H1 (cell line): ENCODE measurements at regions not wholly inside any gene's neighbourhood (a gene's known extent, or its start where the extent isn't known, plus 50 kb on each side); places are given as distances from the start of the nearest gene placed in this dataset.
"Not testable (repeated sequence)": the region's sequence is repeated elsewhere in the genome, so short reads cannot be mapped to it uniquely, and the experiment has no call there.

ENCODE experiments used
- CTCF ChIA-PET: fragments of 300-600 bp; sonication (Branson Sonifier 250); formaldehyde crosslinking; loops from one replicate; lab custom pipeline; 2021; ENCODE audit not compliant: partially characterized antibody; lab: Charles Lee
- POLR2A ChIA-PET: fragments of 300-600 bp; sonication (Branson Sonifier 250); formaldehyde crosslinking; loops from one replicate; lab custom pipeline; 2021; ENCODE audit warnings: inconsistent platforms; ENCODE audit not compliant: partially characterized antibody; lab: Charles Lee
- DNase-seq, 2 experiments: peaks; one replicate each; pipeline versions ENCODE4 v3.0.0 to v3.0.0-alpha.2; 2010 to 2022; ENCODE audit warnings: low spot score in 2 of 2, low read depth in 1 of 2, mixed read lengths in 1 of 2
- FAIRE-seq: peaks from 2 replicates; lab custom pipeline; 2011; peaks lifted over from hg19 to GRCh38; lab: Jason Lieb, UNC
- H2AFZ ChIP-seq: 2 replicates; pipeline ENCODE4 v1.8.1; 2012; ENCODE audit warnings: low read length, inconsistent platforms
- H2AK5ac ChIP-seq: 2 replicates; pipeline ENCODE4 v1.6.1; 2013; ENCODE audit warnings: low read depth, low read length
- H2BK120ac ChIP-seq: replicated peaks from 2 replicates; pipeline ENCODE3; 2013; ENCODE audit warnings: low read depth, low read length, inconsistent platforms
- H2BK12ac ChIP-seq: 2 replicates; pipeline ENCODE4 v1.6.1; 2013; ENCODE audit warnings: low read depth, low read length
- H2BK15ac ChIP-seq: 2 replicates; pipeline ENCODE4 v1.6.1; 2013; ENCODE audit warnings: low read length
- H2BK20ac ChIP-seq: 2 replicates; pipeline ENCODE4 v1.6.1; 2013; ENCODE audit warnings: low read length
- H2BK5ac ChIP-seq: 2 replicates; pipeline ENCODE4 v1.6.1; 2013; ENCODE audit warnings: low read depth, low read length
- H3K14ac ChIP-seq: 2 replicates; pipeline ENCODE4 v1.6.1; 2013; ENCODE audit warnings: inconsistent platforms; ENCODE audit not compliant: insufficient read length
- H3K18ac ChIP-seq: 2 replicates; pipeline ENCODE4 v1.6.1; 2013; ENCODE audit warnings: low read length; ENCODE audit errors: extremely low read depth
- H3K23ac ChIP-seq: 2 replicates; pipeline ENCODE4 v1.6.1; 2013; ENCODE audit warnings: inconsistent platforms; ENCODE audit not compliant: insufficient read length
- H3K23me2 ChIP-seq: 2 replicates; pipeline ENCODE4 v1.6.1; 2013; ENCODE audit warnings: low read depth, low read length
- H3K27ac ChIP-seq: 2 replicates; pipeline ENCODE4 v1.6.1; 2011; ENCODE audit warnings: low read depth, low read length, inconsistent platforms
- H3K27me3 ChIP-seq, 4 experiments: replicated peaks in 1 of 4; 1 replicate in 1 of 4; 2 replicates in 3 of 4; pipeline versions ENCODE4 v1.6.1 to v1.8.1; 2011 to 2013; ENCODE audit warnings: low read length in 3 of 4, mild to moderate bottlenecking in 3 of 4, inconsistent platforms in 2 of 4, mixed read lengths in 2 of 4, moderate library complexity in 1 of 4; ENCODE audit not compliant: control insufficient read depth in 3 of 4, insufficient read depth in 3 of 4; ENCODE audit errors: extremely low read depth in 1 of 4
- H3K36me3 ChIP-seq, 4 experiments: 2 replicates each; pipeline versions ENCODE4 v1.6.1 to v1.8.1; 2011 to 2013; ENCODE audit warnings: mild to moderate bottlenecking in 4 of 4, low read length in 3 of 4, moderate library complexity in 2 of 4, control low read depth in 1 of 4, inconsistent platforms in 1 of 4; ENCODE audit not compliant: insufficient read depth in 4 of 4, control insufficient read depth in 2 of 4
- H3K4ac ChIP-seq: replicated peaks from 2 replicates; pipeline ENCODE3; 2013; ENCODE audit warnings: low read length, low read depth, mixed read lengths, inconsistent platforms; ENCODE audit not compliant: insufficient read length
- H3K4me1 ChIP-seq, 4 experiments: replicated peaks in 1 of 4; 1 replicate in 1 of 4; 2 replicates in 3 of 4; pipeline versions ENCODE4 v1.6.1 to v1.8.1; 2011 to 2013; ENCODE audit warnings: low read length in 3 of 4, inconsistent platforms in 2 of 4, mixed read lengths in 1 of 4; ENCODE audit not compliant: insufficient read depth in 4 of 4, control insufficient read depth in 3 of 4
- H3K4me2 ChIP-seq, 2 experiments: 2 replicates each; pipeline versions ENCODE4 v1.6.1 to v1.8.1; 2011 to 2013; ENCODE audit warnings: low read depth in 2 of 2, low read length in 2 of 2, control low read depth in 1 of 2, inconsistent platforms in 1 of 2, mild to moderate bottlenecking in 1 of 2; ENCODE audit not compliant: insufficient read depth in 1 of 2
- H3K4me3 ChIP-seq, 4 experiments: fragments of 200-600, 300-600 bp in 1 of 4; sonication (generic), shearing (Covaris generic), sonication (Bioruptor Twin) in 1 of 4; 2 replicates each; pipeline versions ENCODE4 v1.5.1 to v1.8.1; 2011 to 2016; ENCODE audit warnings: low read length in 4 of 4, low read depth in 3 of 4, control low read depth in 2 of 4, inconsistent platforms in 2 of 4, mild to moderate bottlenecking in 2 of 4, mixed read lengths in 1 of 4, moderate library complexity in 1 of 4; ENCODE audit not compliant: insufficient read depth in 2 of 4; ENCODE audit errors: extremely low read depth in 1 of 4
- H3K56ac ChIP-seq: replicated peaks from 2 replicates; pipeline ENCODE3; 2013; ENCODE audit warnings: low read depth, mild to moderate bottlenecking, mixed read lengths, low read length, inconsistent platforms; ENCODE audit not compliant: insufficient read length
- H3K79me1 ChIP-seq: 2 replicates; pipeline ENCODE4 v1.6.1; 2013; ENCODE audit warnings: low read depth, low read length, control low read depth
- H3K79me2 ChIP-seq, 2 experiments: 2 replicates each; pipeline versions ENCODE4 v1.6.1 to v1.8.1; 2012 to 2013; ENCODE audit warnings: low read length in 2 of 2, mild to moderate bottlenecking in 2 of 2, inconsistent platforms in 1 of 2; ENCODE audit not compliant: insufficient read depth in 2 of 2, control insufficient read depth in 1 of 2
- H3K9ac ChIP-seq, 4 experiments: replicated peaks in 1 of 4; 1 replicate in 1 of 4; 2 replicates in 3 of 4; pipeline versions ENCODE4 v1.6.1 to v1.8.1; 2011 to 2013; ENCODE audit warnings: low read depth in 3 of 4, low read length in 3 of 4, control low read depth in 2 of 4, mild to moderate bottlenecking in 2 of 4, moderate library complexity in 2 of 4, inconsistent platforms in 1 of 4; ENCODE audit errors: extremely low read depth in 1 of 4
- H3K9me3 ChIP-seq, 2 experiments: 2 replicates each; pipeline versions ENCODE4 v1.6.1 to v1.8.1; 2012 to 2013; ENCODE audit warnings: mild to moderate bottlenecking in 2 of 2, moderate library complexity in 2 of 2, control low read depth in 1 of 2, inconsistent platforms in 1 of 2, low read depth in 1 of 2, low read length in 1 of 2, mixed read lengths in 1 of 2; ENCODE audit not compliant: insufficient read depth in 2 of 2
- H4K20me1 ChIP-seq, 2 experiments: replicated peaks in 1 of 2; 2 replicates each; pipeline versions ENCODE3 to v1.8.1; 2011 to 2013; ENCODE audit warnings: inconsistent platforms in 2 of 2, low read length in 2 of 2, mild to moderate bottlenecking in 1 of 2; ENCODE audit not compliant: insufficient read depth in 2 of 2, control insufficient read depth in 1 of 2
- H4K5ac ChIP-seq: 2 replicates; pipeline ENCODE4 v1.6.1; 2013; ENCODE audit warnings: low read length, low read depth, mixed read lengths, inconsistent platforms; ENCODE audit not compliant: insufficient read length
- H4K8ac ChIP-seq: 2 replicates; pipeline ENCODE4 v1.8.0; 2013; ENCODE audit warnings: mild to moderate bottlenecking, moderate library complexity, low read length, inconsistent platforms; ENCODE audit not compliant: insufficient read depth; ENCODE audit errors: extremely low read depth
- H4K91ac ChIP-seq: replicated peaks from 2 replicates; pipeline ENCODE3; 2013; ENCODE audit warnings: low read length, mixed read lengths, inconsistent platforms; ENCODE audit not compliant: insufficient read length
- WGBS, 2 experiments: shearing (Covaris generic) in 1 of 2; methylation state at CpG; one replicate each; pipeline versions ENCODE4 v1.1.6 to v1.1.7; 2013 to 2015; ENCODE audit warnings: low lambda C conversion rate in 2 of 2, mixed read lengths in 2 of 2, inconsistent platforms in 1 of 2, low coverage in 1 of 2, missing lambda C conversion rate in 1 of 2; ENCODE audit not compliant: insufficient replicate concordance in 2 of 2, insufficient coverage in 1 of 2, insufficient read length in 1 of 2; ENCODE audit errors: extremely low coverage in 1 of 2, missing lambda C conversion rate in 1 of 2; 5-methylcytosine and 5-hydroxymethylcytosine counted together

GRCh38 chr21:13530697-13531096 lies 78.9 kb upstream of the POTED start:
- H3K36me3 ChIP-seq, H2AK5ac ChIP-seq, H2BK15ac ChIP-seq, DNase-seq, H2BK12ac ChIP-seq, H3K23me2 ChIP-seq, H3K4me1 ChIP-seq, H4K20me1 ChIP-seq, H4K5ac ChIP-seq, H3K18ac ChIP-seq, H3K27ac ChIP-seq, H3K79me2 ChIP-seq, H3K79me1 ChIP-seq, FAIRE-seq, H3K4ac ChIP-seq, H3K14ac ChIP-seq, H3K23ac ChIP-seq, H3K4me2 ChIP-seq, CTCF ChIA-PET, H3K9ac ChIP-seq, H4K8ac ChIP-seq, POLR2A ChIA-PET, H2BK5ac ChIP-seq, H2AFZ ChIP-seq, H2BK20ac ChIP-seq, H3K27me3 ChIP-seq, H2BK120ac ChIP-seq, H3K56ac ChIP-seq, H3K4me3 ChIP-seq, H4K91ac ChIP-seq: not testable (repeated sequence)
- 95% methylated on average over 1 of the region's 2 CpGs; no CpG with 5 or more reads in 1 of the 2 experiments for whole genome bisulfite sequencing, 2 experiments
- H3K9me3 ChIP-seq = peaks cover 7 to 27% of the 10 kb centered on the region in 2 experiments; a peak in 3 of 4 replicates

- 77% methylated on average over 2 of the region's 3 CpGs; no CpG with 5 or more reads in 1 of the 2 experiments for WGBS, 2 experiments
- H3K14ac ChIP-seq, H2BK15ac ChIP-seq, H2AFZ ChIP-seq, H4K91ac ChIP-seq, H3K4me1 ChIP-seq, H2BK120ac ChIP-seq, FAIRE-seq, H4K20me1 ChIP-seq, H4K5ac ChIP-seq, POLR2A ChIA-PET, H3K4me2 ChIP-seq, H2BK12ac ChIP-seq, H3K27me3 ChIP-seq, H4K8ac ChIP-seq, H3K79me2 ChIP-seq, H3K27ac ChIP-seq, H2AK5ac ChIP-seq, H3K4me3 ChIP-seq, H2BK5ac ChIP-seq, H3K56ac ChIP-seq, CTCF ChIA-PET, H3K79me1 ChIP-seq, H3K36me3 ChIP-seq, H3K18ac ChIP-seq, H3K4ac ChIP-seq, H2BK20ac ChIP-seq, H3K23ac ChIP-seq, H3K23me2 ChIP-seq, DNase-seq, H3K9ac ChIP-seq: not testable (repeated sequence)
- peaks cover 6 to 14% of the 10 kb centered on the region in 2 experiments; a peak in 1 of 4 replicates for H3K9me3 ChIP-seq
These were observed 66.1 kb upstream of the POTED start for GRCh38 chr21:13543482-13543881.
